Lower leg skin (tissue), 3 donors: ENCODE measurements at regions not wholly inside any gene's neighbourhood (a gene's known extent, or its start where the extent isn't known, plus 50 kb on each side); places are given as distances from the start of the nearest gene placed in this dataset.

ENCODE experiments used
- POLR2A ChIP-seq, 2 donors: fragments of 450-650 bp; IDR thresholded peaks; one replicate each; pipeline ENCODE4 v1.6.1; 2016 to 2017; ENCODE audit warnings: antibody characterized with exemption in 2 of 2, mild to moderate bottlenecking in 1 of 2, moderate library complexity in 1 of 2
- TF ChIP-seq, protein P1 (sequence below), 3 donors: fragments of 450-650 bp; IDR thresholded peaks; one replicate each; pipeline ENCODE4 v1.5.1; 2016; ENCODE audit warnings: antibody characterized with exemption in 3 of 3, mild to moderate bottlenecking in 3 of 3, moderate library complexity in 2 of 3

DNA sequence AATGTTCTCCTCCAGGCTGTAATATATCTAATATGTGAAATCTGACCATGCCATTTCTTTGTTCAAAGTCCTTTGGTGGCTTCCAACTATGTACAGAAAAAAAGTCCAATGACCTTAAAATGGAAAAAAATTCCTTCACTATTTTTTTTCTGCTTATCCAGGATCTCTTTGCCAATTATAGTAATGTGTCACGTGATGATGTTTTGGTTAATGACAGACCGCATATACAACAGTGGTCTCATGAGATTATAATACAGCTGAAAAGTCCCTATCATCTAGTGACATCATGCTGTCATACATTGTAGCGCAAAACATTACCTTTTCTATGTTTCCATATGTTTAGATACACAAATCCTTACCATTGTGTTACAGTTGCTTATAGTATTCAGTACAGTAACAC is 477.6 kb downstream of the TMEM232 start:
- TF ChIP-seq, protein P1, sequence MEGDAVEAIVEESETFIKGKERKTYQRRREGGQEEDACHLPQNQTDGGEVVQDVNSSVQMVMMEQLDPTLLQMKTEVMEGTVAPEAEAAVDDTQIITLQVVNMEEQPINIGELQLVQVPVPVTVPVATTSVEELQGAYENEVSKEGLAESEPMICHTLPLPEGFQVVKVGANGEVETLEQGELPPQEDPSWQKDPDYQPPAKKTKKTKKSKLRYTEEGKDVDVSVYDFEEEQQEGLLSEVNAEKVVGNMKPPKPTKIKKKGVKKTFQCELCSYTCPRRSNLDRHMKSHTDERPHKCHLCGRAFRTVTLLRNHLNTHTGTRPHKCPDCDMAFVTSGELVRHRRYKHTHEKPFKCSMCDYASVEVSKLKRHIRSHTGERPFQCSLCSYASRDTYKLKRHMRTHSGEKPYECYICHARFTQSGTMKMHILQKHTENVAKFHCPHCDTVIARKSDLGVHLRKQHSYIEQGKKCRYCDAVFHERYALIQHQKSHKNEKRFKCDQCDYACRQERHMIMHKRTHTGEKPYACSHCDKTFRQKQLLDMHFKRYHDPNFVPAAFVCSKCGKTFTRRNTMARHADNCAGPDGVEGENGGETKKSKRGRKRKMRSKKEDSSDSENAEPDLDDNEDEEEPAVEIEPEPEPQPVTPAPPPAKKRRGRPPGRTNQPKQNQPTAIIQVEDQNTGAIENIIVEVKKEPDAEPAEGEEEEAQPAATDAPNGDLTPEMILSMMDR (IDR thresholded peaks at IDR 0.05), result no peak
- no peak for TF ChIP-seq POLR2A (IDR thresholded peaks at IDR 0.05)
